NCI-H82 (cell line): ENCODE measurements at regions not wholly inside any gene's neighbourhood (a gene's known extent, or its start where the extent isn't known, plus 50 kb on each side); places are given as distances from the start of the nearest gene placed in this dataset.

Source experiments
- DNase-seq: peaks from one replicate; lab custom pipeline; 2025; lab: John Stamatoyannopoulos, UW

DNA sequence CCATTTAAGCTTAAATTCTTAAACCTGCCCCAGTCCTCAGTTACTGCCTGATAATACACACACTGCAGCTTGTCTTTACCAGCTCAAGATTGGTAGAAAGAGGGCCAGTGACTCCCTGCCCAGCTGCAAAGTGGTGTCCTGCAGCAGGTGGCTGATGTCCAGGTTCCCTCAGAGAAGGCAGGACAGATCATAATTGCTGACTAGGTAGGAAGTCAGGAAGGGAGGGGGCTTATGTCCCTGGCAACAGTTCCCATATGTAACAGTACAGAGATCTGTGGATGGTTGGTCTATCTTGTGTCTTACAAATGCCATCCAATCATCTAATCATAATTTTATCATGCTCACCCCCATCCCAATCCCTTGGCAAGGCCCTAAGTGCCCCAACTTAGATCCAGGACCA, 492.1 kb upstream of the PPP2R3A start:
- no peak for DNase-seq

DNA sequence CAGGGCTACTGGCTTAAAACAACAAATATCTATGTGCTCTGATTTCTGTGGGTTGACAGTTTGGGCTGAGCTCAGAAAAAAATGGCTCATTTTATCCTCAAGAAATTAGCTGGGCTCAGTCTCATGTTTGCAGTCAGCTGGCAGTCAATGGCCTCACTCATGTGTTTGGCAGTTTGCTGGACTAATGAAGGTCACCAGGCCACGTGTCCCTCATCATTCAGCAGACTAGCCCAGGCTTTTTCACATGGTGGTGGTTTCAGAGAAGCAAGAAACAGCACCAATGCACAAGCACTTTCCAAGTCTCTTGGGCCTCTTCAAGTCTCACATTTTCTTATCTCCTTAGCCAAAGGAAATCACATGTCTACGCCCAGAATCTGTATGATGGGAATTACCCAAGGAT, 478.3 kb upstream of the PPP2R3A start:
- no peak for DNase-seq

DNA sequence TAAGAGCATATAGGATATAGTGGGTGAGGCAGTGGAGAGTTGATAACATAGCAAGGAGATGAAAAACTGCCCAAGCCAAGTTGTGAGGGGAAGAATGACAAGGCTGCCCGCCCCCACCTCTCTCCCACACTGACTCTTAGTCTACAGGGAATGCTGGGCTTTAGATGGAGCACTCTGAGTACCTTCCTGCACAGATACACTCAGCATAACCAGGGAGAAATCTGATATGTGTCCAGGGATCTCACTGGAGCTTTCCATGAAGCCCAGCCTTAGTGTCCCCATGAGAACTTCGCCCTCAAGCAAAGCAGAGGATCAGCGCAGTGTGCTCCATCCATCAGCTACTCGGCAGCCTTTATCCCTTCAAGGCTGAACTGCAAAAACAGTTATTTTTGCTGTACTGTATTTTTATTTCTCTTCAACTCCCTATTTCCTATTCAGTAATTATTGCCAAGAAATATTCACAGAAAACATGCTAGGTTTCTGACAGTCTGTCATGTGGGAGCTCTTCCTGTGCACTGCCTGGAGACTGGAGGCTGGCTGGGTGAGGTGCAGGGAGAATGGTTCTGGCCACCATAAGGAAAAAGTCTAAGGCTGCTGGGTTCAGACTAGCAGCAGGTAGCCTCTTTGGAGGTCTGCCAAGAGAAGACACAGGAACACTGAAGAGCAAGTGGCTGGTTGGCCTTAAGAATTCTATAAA, 475.2 kb upstream of the PPP2R3A start:
- DNase-seq = no peak

DNA sequence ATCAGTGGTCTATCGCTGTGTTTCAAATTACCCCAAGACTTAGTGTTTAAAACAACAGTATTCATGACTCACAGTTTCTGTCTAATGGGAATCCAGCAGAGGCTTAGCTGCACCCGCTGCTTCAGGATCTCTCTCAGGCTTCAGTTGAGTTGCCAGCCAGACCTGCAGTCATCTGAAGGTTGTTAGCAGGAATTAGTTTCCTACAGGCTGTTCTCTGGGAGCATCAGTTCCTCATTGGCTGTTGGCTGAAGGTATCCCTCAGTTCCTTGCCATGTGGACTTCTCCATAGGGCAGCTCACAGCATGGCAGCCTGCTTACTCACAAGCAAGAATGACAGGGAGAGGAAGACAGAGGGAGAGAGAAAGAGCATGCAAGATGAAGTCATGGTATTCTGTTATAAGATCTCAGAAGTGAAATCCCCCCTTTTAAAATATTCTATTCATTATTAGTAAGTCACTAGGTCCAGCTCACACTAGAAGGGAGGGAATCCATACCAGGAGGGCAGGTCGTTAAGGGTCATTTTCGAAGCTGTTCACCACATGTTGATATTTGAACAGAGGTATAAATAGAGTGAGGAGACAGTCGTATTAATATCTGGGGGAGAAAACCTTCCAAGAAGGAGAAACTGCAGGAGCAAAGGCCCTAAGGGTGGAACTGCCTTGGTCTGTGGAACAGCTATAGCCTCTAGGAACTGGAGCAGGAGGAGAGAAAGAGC, 473.9 kb upstream of the PPP2R3A start:
- no peak for DNase-seq

DNA sequence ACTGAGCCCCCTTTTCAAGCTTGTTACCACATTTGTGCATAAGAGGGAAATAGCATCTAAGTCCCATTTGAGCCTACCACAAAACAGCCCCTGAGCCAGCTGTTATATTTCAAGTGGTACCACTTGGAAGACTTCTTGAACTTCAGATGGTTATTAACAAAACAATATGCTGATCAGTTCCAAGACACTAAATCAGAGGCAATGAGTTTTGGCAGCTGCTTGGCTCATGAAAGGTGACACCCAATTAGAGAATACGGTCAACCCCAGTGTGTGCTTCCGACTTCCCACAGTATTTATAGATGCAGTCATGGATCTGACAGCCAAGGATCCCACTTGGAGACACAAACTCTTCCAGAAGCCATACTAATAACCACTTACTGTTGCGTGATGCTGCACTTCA, 469.6 kb upstream of the PPP2R3A start:
- no peak for DNase-seq

DNA sequence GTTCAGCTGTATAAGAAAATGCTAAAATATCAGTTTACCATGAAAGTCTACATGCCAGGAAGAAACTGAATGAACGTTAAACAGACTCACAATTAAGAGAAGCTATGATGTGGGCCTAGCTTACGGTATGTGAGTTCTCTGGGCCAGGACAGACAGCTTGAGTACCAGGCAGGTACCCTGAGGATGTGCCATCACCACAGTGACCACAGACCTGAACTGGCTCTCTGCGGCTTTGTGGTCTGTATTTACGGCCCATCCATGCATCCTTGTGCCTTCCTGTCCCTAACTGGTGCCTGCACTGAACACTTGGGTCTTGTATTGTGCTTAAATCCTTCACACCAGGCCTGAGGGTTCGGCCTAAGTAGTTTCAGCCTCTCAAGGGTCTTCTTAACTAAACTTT, 467.5 kb upstream of the PPP2R3A start:
- no peak for DNase-seq

DNA sequence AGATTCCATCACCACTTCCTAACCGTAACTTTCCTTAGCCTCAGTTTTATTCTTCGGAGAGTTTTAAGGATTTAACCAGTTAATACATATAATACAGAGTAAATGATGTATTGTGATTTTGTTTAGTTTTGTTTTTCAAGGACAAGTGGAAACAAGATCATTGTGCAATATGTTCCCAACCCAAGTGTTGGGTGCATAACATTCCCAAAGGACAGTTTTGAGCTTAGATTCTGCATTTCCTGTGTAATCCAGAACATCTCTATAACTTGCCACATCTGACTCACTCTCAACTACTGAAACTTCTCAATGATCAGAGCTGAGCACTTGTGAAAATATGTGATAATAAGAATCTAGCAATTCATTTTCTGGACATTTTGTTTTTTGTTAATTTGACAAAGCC, 466.1 kb upstream of the PPP2R3A start:
- no peak for DNase-seq

DNA sequence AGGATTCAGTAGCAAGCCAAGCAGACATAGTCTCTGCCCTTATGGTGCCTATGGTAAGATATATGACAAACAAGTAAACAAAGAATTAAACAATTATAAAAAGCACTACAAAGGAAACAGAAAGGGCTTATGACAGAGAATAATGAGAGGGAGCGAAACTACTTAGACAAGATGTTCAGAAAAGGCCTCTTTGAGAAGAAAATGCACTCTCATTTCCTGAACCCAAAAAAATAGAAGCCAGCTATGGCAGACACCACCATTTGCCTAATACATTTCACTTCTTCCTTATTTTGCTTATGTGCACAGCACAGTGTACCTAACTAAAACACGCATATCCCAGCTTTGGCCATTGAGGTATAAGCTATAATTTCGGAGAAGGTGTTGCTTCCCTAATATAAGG, 465.5 kb upstream of the PPP2R3A start:
- DNase-seq = no peak

DNA sequence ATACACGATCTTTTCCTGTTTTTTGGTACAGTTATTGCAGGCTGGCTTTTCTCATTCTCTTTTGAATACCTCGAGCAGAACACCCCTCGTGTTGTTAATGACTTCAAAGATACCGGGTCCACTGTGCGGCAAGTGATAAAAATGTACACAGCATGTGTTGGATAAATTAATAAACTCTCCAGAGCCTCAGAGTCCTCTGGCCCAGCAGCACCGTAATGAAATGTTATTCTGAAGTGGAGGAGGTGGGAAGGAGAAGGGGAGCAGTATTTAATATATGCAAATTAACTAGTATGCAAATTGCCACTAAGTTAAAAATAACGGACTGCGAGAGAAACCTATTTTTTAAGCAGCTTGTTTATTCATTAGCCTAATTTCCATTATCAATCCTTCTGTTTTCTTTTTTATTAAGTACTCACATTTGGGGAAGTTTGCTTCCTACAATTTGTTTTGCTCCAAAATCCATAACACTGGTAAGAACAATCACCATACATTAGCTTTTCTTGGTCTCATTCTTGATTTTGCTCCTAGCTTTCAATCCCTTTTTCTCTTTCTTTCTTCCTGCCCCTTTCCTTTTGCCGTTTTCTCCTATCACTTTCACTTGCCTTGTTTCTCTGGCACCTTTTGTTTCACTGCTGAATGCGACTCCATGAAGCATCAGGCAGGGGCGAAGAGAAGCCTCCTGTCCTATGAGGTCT, 462.3 kb upstream of the PPP2R3A start:
- no peak for DNase-seq

DNA sequence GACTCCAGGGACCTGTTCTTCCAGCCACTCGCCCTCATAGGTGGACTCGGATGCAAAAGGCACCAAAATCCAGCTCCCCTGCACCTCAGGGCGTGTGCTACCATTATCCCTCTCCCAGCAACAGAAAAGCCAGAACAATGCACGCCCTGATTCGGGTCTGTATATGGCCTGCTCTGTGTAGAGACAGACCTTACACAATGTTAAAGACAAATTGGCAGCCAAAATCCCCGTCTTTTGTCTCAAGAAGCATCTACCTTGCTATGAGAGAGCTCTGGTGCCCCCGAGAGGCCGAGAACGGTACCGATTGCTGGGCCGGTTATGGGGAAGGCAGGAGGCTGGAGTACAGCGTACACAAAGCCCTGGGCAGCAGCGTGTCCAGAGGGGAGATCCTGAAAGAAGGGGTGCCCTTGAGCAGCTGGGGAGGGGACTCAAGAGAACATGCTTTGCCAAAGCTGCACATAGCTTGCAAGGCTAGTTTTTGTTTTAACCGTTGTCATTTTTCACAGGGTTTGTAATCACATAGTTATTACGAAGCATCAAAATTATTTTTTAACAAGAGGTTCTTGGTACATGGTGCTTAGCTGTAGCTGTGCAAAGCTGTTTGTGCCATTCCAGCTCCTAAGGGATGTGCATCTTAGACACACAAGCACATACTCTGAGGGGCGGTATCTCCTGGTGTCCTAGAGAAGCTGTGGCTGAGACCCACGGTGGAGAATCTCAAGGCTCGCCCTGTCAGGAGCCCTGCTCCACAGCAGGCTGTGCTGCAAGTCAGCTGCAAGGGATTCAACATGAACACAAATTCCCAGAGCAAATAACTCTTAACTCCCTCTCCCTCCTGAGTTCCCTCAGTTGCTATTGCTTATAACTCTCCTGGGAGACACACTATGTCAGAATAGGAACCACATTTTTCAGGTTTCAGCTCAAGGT, 461.5 kb upstream of the PPP2R3A start:
- DNase-seq = peak; percentile 72

DNA sequence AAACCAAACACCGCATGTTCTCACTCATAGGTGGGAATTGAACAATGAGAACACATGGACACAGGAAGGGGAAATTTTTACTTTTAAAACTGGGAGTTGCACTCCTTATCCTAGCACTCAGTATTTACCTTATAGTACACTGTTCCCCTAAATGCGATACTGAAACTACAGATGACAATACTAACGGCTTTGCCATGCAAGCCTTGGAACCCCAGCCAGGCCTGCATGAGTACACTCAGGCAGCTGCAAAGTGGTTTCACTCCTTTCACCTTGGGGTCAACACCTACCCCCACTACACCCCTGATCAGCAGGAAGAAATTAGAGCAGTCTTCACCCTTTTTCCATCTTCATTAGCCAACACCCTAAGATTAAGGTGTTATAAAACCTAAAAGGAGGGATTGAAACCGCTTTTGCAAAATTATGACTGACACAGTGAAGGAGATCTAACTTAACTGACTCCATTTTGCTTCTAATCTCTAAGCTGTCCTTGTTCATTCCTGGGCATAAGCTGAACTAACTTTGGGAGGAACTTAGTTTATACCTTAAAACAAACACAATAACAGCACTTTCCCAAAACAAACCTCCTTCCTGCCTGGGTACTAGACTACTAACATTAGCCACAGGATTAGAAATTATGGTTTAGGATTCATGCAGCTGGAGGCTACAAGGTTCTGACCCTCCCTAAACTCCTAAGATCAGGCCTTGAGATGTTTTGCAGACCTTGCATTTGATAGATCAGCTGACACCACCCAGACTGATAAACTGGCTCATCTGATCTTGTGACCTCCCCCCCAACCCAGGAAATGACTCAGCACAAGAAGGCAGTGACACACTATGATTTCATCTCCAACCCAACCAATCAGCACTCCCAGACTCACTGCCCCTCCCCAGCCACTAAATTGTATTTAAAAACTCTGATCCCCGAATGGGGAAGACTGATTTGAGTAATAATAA, 452.1 kb upstream of the PPP2R3A start:
- peak; percentile 12 for DNase-seq

DNA sequence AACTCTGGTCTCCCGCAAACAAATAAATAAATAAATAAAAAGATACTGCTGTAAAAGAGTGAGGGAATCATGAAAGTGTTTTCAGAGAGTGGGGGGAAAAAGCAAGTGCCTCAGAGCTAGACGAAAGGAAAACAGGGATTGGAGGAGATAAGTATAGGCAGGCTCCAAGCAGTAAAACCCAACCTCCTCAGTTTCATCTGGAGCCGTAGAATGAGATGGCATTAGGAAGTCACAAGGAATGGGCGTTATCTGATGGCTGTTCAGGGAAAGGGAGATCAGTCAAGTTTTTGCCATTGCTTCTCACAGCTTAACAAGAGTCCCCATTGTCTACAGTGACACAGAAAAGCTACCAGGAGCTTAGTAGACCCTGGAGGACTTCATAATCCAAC, 451.5 kb upstream of the PPP2R3A start:
- DNase-seq = no peak

DNA sequence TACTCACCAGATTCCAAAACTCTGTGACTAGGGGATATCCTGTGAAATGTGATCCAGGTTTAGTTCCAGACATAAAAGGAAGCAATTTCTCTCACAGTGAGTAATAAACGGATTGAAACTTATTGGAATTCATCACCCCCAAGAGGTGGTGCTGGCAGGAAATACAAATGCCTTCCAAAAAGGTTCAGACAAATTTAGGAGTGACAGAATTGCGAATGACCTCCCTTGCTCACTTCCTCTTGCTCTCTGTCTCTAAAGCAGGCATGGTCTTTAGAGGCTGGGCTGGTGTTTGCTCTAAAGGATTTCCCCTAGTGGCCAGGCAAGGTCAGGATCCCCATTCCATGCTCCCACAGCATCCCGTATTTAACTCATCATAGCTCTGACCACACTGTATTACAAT, 449.4 kb upstream of the PPP2R3A start:
- DNase-seq = peak; percentile 24

DNA sequence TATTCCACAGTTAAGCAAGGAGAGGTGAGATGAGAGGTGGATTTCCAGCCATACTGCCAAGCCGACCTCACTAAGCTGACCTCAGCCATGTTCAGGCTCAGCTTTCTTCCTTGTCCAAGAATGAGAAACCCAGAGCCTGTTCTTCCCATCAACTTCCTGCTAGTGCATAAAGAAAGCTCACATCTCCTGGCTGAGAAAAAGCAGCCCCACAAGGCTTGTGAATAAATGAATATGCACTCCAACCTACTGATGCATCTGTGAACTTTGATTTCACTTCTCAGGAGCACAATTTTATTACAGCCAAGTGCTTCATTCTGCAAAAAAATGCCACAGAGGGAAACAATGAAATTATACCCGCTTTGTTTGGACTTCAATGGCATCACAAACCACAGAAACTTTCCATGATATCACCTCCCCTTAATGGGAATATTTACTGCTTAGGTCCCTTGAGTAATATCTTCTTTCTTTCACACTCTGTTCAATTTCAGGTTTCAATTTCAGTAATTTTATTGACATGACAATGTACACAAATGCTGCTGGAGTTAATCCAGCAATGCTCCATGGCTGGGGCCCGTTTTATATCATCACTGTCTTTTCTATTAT, 437.0 kb upstream of the PPP2R3A start:
- no peak for DNase-seq

DNA sequence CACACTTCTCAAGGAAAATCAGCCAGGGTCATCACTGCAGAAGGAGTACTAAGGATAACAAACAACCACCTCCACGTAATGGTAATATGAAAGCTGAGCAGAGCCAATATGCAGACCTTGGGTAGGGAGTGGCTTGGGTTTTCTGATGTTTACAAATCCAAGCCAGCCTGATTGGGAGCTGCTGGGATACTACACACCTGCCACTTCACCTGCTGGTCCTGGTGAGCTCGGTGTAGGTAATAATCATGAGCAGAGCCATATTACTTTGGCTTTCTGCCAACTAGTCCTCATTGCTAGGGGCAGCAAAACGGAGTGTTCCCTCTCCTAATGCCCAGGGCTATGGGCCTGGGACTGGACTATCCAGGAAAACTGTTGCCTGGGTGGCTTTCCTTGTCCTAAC, 433.5 kb upstream of the PPP2R3A start:
- DNase-seq = no peak

DNA sequence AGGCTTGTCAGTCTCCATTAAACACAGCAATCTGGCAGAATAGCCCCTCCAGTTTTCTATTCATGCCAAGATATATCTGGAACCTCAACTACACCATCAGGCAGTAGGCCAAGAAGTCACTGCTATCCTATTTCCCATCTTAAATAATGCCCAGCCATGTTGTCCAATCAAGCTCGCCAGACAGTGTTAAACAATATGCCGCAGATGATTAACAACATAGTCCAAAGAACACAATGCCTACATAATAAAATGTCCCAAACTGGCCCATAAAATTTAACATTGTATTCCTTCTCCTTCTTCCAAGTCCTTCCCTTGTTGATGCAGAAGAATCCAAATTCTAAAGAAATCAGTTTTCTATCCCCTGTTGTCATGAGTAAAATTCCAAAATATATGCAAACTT, 427.4 kb upstream of the PPP2R3A start:
- no peak for DNase-seq

DNA sequence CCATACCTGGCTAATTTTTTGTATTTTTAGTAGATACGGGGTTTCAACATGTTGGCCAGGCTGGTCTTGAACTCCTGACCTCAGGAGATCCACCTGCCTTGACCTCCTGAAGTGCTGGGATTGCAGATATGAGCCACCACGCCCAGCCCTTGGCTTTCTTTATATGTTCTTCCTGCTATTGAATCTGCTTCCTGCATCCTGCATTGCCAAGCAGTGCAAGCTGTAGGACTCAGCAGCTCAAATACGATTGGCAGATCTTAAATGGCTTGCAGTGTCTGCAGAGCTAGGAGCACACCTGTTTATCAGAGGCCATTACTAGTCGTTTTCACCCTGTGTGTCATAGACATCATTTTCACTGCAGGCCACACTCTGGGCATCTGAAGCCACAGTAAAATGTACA, 426.2 kb upstream of the PPP2R3A start:
- no peak for DNase-seq

DNA sequence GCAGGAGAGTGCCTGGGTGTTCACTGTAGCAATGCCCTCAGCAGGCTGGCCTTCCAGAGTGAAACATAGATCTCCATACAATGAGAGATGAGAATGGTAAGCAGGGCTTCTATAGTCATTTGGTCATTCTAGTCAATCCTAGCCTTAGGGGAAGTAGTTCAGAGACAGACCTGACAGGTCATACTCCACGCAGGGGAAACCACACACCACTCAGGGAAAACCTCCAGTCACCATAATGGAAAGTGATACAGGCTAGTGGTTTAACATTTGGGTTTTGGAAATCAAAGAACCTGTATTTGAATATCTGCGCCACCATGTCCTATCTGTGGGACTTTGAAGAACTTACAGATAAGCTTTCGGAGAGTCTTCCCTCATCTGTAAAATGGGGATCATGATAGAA, 425.7 kb upstream of the PPP2R3A start:
- no peak for DNase-seq

DNA sequence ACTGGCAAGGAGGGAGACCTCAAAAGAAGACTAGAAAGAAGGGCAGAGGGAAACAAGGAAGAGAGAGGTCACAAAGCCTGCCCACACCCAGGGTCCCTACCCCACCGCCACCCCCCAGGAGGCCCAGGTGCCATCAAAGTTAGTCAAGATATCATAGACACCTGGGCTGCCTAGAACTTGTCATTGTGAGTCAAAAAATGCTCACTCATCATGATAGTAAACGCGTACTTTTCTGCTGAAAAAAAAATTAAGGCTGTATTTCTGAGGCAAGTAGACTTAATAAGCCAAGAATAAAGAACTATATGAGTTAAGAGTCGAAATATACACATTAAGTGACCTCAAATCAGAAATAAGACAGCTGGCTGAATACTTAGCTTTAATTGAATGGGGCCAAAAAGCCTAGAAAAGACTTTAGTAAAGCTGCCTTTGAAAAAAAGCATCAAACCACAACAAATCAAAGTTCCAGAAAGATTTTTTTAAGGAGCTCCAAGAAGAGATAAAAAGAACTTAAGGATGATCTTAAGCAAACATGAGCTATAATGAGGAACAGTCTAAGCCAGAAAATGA, 415.5 kb upstream of the PPP2R3A start:
- no peak for DNase-seq

DNA sequence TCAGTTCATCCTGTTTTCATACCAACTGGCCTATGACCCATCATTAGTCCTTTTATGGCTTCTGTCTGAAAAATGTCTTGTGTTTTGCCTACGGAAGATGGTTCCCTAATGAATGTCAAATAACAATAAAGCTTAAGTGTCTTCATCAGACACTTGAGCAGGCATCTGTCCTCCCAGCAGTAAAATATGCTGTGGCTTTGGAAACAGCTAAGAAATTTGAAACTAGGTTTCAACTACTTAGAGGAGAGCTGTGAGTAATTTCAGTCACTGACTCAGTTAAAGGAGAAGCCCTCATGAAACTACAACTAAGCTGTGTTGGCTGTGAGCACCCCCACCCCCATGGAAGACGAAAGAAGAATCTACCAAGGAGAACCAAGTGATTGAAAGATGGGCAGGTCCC, 409.4 kb upstream of the PPP2R3A start:
- DNase-seq = no peak
